Panc1 (cell line): ENCODE measurements at regions not wholly inside any gene's neighbourhood (a gene's known extent, or its start where the extent isn't known, plus 50 kb on each side); places are given as distances from the start of the nearest gene placed in this dataset.

ENCODE experiments used
- ATAC-seq: fragments of 200-7000 bp; cut with Tn5 transposase; 2 replicates; pipeline ENCODE4 v1.9.1; 2020; ENCODE audit warnings: mild to moderate bottlenecking, moderate library complexity
- BruUV-seq: library from RNA; stranded (reverse); fragments of 400-500 nt; replicated peaks from 2 replicates; lab custom pipeline; 2021; lab: Mats Ljungman, UMichigan
- CTCF ChIA-PET: fragments of 300-600 bp; sonication (Branson Sonifier 250); formaldehyde crosslinking; loops from one replicate; lab custom pipeline; 2022; ENCODE audit warnings: antibody characterized with exemption; lab: Charles Lee
- POLR2A ChIA-PET: fragments of 300-600 bp; sonication (Branson Sonifier 250); formaldehyde crosslinking; loops from one replicate; lab custom pipeline; 2022; ENCODE audit warnings: antibody characterized with exemption; lab: Charles Lee
- DNase-seq: peaks from one replicate; pipeline ENCODE4 v3.0.0-alpha.2; 2010; ENCODE audit warnings: low read depth, low spot score
- H3K27ac ChIP-seq: 2 replicates; pipeline ENCODE4 v1.5.1; 2011; ENCODE audit warnings: mild to moderate bottlenecking, low read length, inconsistent platforms
- H3K27me3 ChIP-seq: fragments of 200-500 bp; sonication (Bioruptor generic); 2 replicates; pipeline ENCODE4 v1.6.0; 2014; ENCODE audit warnings: low read length, inconsistent platforms; ENCODE audit not compliant: control insufficient read depth, insufficient read depth
- H3K36me3 ChIP-seq: fragments of 200-500 bp; sonication (Bioruptor generic); 2 replicates; pipeline ENCODE4 v1.5.1; 2014; ENCODE audit warnings: inconsistent platforms, mild to moderate bottlenecking, low read length, moderate library complexity; ENCODE audit not compliant: control insufficient read depth, insufficient read depth
- H3K4me1 ChIP-seq: 2 replicates; pipeline ENCODE4 v1.5.1; 2011; ENCODE audit warnings: inconsistent platforms, mild to moderate bottlenecking, low read length, moderate library complexity; ENCODE audit not compliant: control insufficient read depth, insufficient read depth
- H3K4me3 ChIP-seq, 2 experiments: 2 replicates each; pipeline ENCODE4 v1.5.1; 2011 to 2012; ENCODE audit warnings: low read depth in 2 of 2, low read length in 2 of 2, mild to moderate bottlenecking in 2 of 2, inconsistent platforms in 1 of 2, moderate library complexity in 1 of 2
- H3K9me3 ChIP-seq: fragments of 200-500 bp; sonication (Bioruptor generic); 2 replicates; pipeline ENCODE4 v1.5.1; 2014; ENCODE audit warnings: low read depth, mild to moderate bottlenecking, inconsistent platforms, low read length, moderate library complexity; ENCODE audit not compliant: control insufficient read depth, insufficient read depth
- POLR2AphosphoS5 ChIP-seq: IDR thresholded peaks from 2 replicates; pipeline ENCODE4 v1.6.1; 2012; ENCODE audit warnings: mild to moderate bottlenecking, low read depth, low read length, moderate library complexity
- REST ChIP-seq, 2 experiments: IDR thresholded peaks; 2 replicates each; pipeline ENCODE4 v1.6.1; 2011 to 2012; ENCODE audit warnings: low read depth in 2 of 2, control low read depth in 1 of 2, low read length in 1 of 2, mild to moderate bottlenecking in 1 of 2, moderate library complexity in 1 of 2; ENCODE audit not compliant: insufficient read depth in 1 of 2
- SIN3A ChIP-seq: IDR thresholded peaks from 2 replicates; pipeline ENCODE4 v1.6.1; 2012; ENCODE audit warnings: low read depth, mild to moderate bottlenecking, low read length, moderate library complexity, borderline replicate concordance; ENCODE audit not compliant: insufficient read depth
- TCF7L2 ChIP-seq: IDR thresholded peaks from 2 replicates; pipeline ENCODE4 v1.6.1; 2011; ENCODE audit warnings: mild to moderate bottlenecking, low read depth, low read length, inconsistent platforms
- in situ Hi-C: cut with HindIII; loops from 2 replicates; pipeline ENCODE4 v1.10.0; 2016; ENCODE audit warnings: low sequenced_read_pairs, low pct_unique_long_range_greater_than_20kb
- intact Hi-C: fragments of 100-400 bp; cut with micrococcal nuclease; formaldehyde crosslinking; loops from one replicate; pipeline ENCODE4 v1.10.0; 2022; ENCODE audit not compliant: unreplicated experiment
- TF ChIP-seq, protein P1 (sequence below): fragments of 450-650 bp; IDR thresholded peaks from 2 replicates; pipeline ENCODE4 v1.5.1; 2017; ENCODE audit warnings: mild to moderate bottlenecking

- Histone ChIP-seq H3K9me3 (no peaks in the 10 kb centered on the region), H3K4me1 (no peaks in the 10 kb centered on the region), H3K27me3 (no peaks in the 10 kb centered on the region), H3K36me3 (no peaks in the 10 kb centered on the region), H3K27ac (no peak overlapping the region), H3K4me3 (no peak overlapping the region)
- intact Hi-C loops, result no loop called here
- BruUV-seq, result no TSS peak
- ChIA-PET CTCF (no interaction called here), POLR2A (no interaction called here)
- DNase-seq (no peak), ATAC-seq (no peak)
- TF ChIP-seq POLR2AphosphoS5 (no peak), TCF7L2 (no peak), REST (IDR thresholded peaks at IDR 0.05; ENCODE audit: insufficient read depth in 1 of 2, low read depth in 2 of 2, low read length in 1 of 2) (no peak), SIN3A (no peak)
- TF ChIP-seq, protein P1, sequence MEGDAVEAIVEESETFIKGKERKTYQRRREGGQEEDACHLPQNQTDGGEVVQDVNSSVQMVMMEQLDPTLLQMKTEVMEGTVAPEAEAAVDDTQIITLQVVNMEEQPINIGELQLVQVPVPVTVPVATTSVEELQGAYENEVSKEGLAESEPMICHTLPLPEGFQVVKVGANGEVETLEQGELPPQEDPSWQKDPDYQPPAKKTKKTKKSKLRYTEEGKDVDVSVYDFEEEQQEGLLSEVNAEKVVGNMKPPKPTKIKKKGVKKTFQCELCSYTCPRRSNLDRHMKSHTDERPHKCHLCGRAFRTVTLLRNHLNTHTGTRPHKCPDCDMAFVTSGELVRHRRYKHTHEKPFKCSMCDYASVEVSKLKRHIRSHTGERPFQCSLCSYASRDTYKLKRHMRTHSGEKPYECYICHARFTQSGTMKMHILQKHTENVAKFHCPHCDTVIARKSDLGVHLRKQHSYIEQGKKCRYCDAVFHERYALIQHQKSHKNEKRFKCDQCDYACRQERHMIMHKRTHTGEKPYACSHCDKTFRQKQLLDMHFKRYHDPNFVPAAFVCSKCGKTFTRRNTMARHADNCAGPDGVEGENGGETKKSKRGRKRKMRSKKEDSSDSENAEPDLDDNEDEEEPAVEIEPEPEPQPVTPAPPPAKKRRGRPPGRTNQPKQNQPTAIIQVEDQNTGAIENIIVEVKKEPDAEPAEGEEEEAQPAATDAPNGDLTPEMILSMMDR, result no peak
- in situ Hi-C loops, result no loop called here
Observed at GRCh38 chr14:30193101-30193500, 265.5 kb upstream of the PRKD1 start.

DNA sequence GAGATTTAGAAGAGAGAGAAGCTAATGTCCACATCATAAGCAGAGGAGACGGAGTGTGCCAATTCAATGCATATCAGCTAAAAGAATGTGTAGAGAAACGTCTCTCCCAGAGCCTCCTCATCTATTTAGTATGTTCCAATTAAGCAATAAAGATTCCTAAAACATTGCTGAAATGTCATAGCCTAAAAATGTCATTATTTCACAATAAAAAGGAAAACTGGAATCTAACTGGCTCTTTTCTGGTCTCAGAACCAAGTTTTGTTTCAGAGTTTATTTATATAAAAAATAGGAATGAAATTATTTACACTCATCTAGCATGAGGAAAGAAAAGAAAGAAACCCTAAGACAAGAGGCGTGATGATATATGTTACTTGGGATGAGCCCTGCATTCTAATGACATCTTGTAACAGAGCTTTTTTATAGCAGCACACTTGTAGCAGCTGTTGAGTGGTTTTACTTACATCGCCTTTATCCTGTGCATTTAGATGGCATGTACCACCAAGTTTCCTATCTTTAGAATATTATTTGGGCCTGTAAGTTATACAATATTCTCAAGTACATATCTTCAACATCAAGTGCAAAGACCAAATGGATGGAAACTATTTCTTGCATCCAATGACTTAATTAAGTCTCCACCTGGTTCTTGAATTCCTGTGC lies 266.3 kb upstream of the PRKD1 start:
- H3K4me3 ChIP-seq, result no peak overlapping the region
- ChIA-PET CTCF (no interaction called here), POLR2A (no interaction called here)
- no peak overlapping the region for H3K27ac ChIP-seq
- H3K9me3 ChIP-seq, result no peaks in the 10 kb centered on the region
- TF ChIP-seq, protein P1, result no peak
- TF ChIP-seq REST (IDR thresholded peaks at IDR 0.05; ENCODE audit: insufficient read depth in 1 of 2, low read depth in 2 of 2, low read length in 1 of 2) (no peak), TCF7L2 (no peak), SIN3A (no peak), POLR2AphosphoS5 (no peak)
- no peaks in the 10 kb centered on the region for H3K27me3 ChIP-seq
- no peaks in the 10 kb centered on the region for H3K4me1 ChIP-seq
- ATAC-seq, result no peak
- intact Hi-C loops, result no loop called here
- H3K36me3 ChIP-seq, result no peaks in the 10 kb centered on the region
- no TSS peak for BruUV-seq
- DNase-seq, result no peak
- in situ Hi-C loops, result no loop called here
